ENCODE measurements at regions not wholly inside any gene's neighbourhood (a gene's known extent, or its start where the extent isn't known, plus 50 kb on each side); places are given as distances from the start of the nearest gene placed in this dataset.

- peak overlapping the region in 1 of 2 experiments; percentile 32 for H3K18ac ChIP-seq (ENCODE audit: low read depth in 1 of 2, low read length in 2 of 2)
- peaks cover 4% of the 10 kb centered on the region for H3K9me3 ChIP-seq (ENCODE audit: control insufficient read depth, low read length)
- 10% methylated on average over 7 of the region's 7 CpGs for WGBS
- H3K9ac ChIP-seq (ENCODE audit: low read length): no peak overlapping the region
- H2AFZ ChIP-seq (ENCODE audit: low read depth, low read length): no peak overlapping the region
- H4K91ac ChIP-seq (ENCODE audit: low read length): no peak overlapping the region
- H2BK5ac ChIP-seq (ENCODE audit: low read depth, low read length, poor library complexity, severe bottlenecking): no peak overlapping the region
- H3K23ac ChIP-seq (ENCODE audit: low read length in 2 of 2): no peak overlapping the region
- H3K4me2 ChIP-seq (ENCODE audit: low read length, poor library complexity, severe bottlenecking): no peak overlapping the region
- no peak overlapping the region for H3K4me3 ChIP-seq (ENCODE audit: insufficient read depth in 1 of 2, low read depth in 1 of 2, low read length in 2 of 2)
- H3K27me3 ChIP-seq (ENCODE audit: control insufficient read depth in 1 of 2, insufficient read depth in 1 of 2, low read length in 2 of 2): peaks cover 4 to 84% of the 10 kb centered on the region in 2 experiments
- H2BK15ac ChIP-seq (ENCODE audit: low read depth, poor library complexity, severe bottlenecking): no peak overlapping the region
- H3K79me1 ChIP-seq (replicated peaks; ENCODE audit: low read length, poor library complexity, severe bottlenecking): no peaks in the 10 kb centered on the region
- H2BK120ac ChIP-seq (ENCODE audit: low read depth, low read length): no peak overlapping the region
- no peaks in the 10 kb centered on the region for H3K36me3 ChIP-seq (ENCODE audit: control insufficient read depth in 1 of 2, insufficient read depth in 2 of 2, low read depth in 1 of 2, low read length in 2 of 2)
- peak; percentile 21 for DNase-seq
- no peak overlapping the region for H2AK5ac ChIP-seq (ENCODE audit: low read length, severe bottlenecking)
- H4K8ac ChIP-seq (ENCODE audit: low read length): no peak overlapping the region
- H3K14ac ChIP-seq (ENCODE audit: low read length in 2 of 2): no peak overlapping the region
- H2BK12ac ChIP-seq (ENCODE audit: low read length in 2 of 2): no peak overlapping the region
- no peak overlapping the region for H3K4ac ChIP-seq (ENCODE audit: low read depth in 1 of 2, low read length in 2 of 2)
- H3K4me1 ChIP-seq (ENCODE audit: control insufficient read depth, insufficient read depth, low read depth, low read length): no peaks in the 10 kb centered on the region
- no peak overlapping the region for H3K27ac ChIP-seq (ENCODE audit: low read length, poor library complexity, severe bottlenecking)
Measured at GRCh38 chr17:74011966-74012365, 191.5 kb upstream of the RPL38 start.

- Histone ChIP-seq H3K27ac (ENCODE audit: low read length, poor library complexity, severe bottlenecking) (no peak overlapping the region), H3K36me3 (ENCODE audit: control insufficient read depth in 1 of 2, insufficient read depth in 2 of 2, low read depth in 1 of 2, low read length in 2 of 2) (no peaks in the 10 kb centered on the region), H3K14ac (ENCODE audit: low read length in 2 of 2) (no peak overlapping the region), H2BK120ac (ENCODE audit: low read depth, low read length) (no peak overlapping the region), H3K18ac (ENCODE audit: low read depth in 1 of 2, low read length in 2 of 2) (no peak overlapping the region), H4K8ac (ENCODE audit: low read length) (no peak overlapping the region), H2BK15ac (ENCODE audit: low read depth, poor library complexity, severe bottlenecking) (no peak overlapping the region), H3K4me1 (ENCODE audit: control insufficient read depth, insufficient read depth, low read depth, low read length) (no peaks in the 10 kb centered on the region), H2AK5ac (ENCODE audit: low read length, severe bottlenecking) (no peak overlapping the region), H2AFZ (ENCODE audit: low read depth, low read length) (no peak overlapping the region), H3K79me1 (replicated peaks; ENCODE audit: low read length, poor library complexity, severe bottlenecking) (no peaks in the 10 kb centered on the region), H3K4ac (ENCODE audit: low read depth in 1 of 2, low read length in 2 of 2) (no peak overlapping the region), H3K4me3 (ENCODE audit: insufficient read depth in 1 of 2, low read depth in 1 of 2, low read length in 2 of 2) (no peak overlapping the region), H3K9ac (ENCODE audit: low read length) (no peak overlapping the region), H2BK5ac (ENCODE audit: low read depth, low read length, poor library complexity, severe bottlenecking) (no peak overlapping the region), H3K9me3 (ENCODE audit: control insufficient read depth, low read length) (peaks cover 4% of the 10 kb centered on the region), H3K4me2 (ENCODE audit: low read length, poor library complexity, severe bottlenecking) (no peak overlapping the region), H2BK12ac (ENCODE audit: low read length in 2 of 2) (no peak overlapping the region), H4K91ac (ENCODE audit: low read length) (no peak overlapping the region), H3K23ac (ENCODE audit: low read length in 2 of 2) (no peak overlapping the region), H3K27me3 (ENCODE audit: control insufficient read depth in 1 of 2, insufficient read depth in 1 of 2, low read length in 2 of 2) (peaks cover 4 to 89% of the 10 kb centered on the region in 2 experiments)
- no peak for DNase-seq
- WGBS: 11% methylated on average over 5 of the region's 6 CpGs
Measured at GRCh38 chr17:74012465-74012864, 191.0 kb upstream of the RPL38 start.

GRCh38 chr17:74015316-74015715, 188.2 kb upstream of the RPL38 start:
- Histone ChIP-seq H3K4me1 (ENCODE audit: control insufficient read depth, insufficient read depth, low read depth, low read length) (no peaks in the 10 kb centered on the region), H2BK5ac (ENCODE audit: low read depth, low read length, poor library complexity, severe bottlenecking) (no peak overlapping the region), H3K9me3 (ENCODE audit: control insufficient read depth, low read length) (peaks cover 4% of the 10 kb centered on the region), H3K4me2 (ENCODE audit: low read length, poor library complexity, severe bottlenecking) (no peak overlapping the region), H3K4me3 (ENCODE audit: insufficient read depth in 1 of 2, low read depth in 1 of 2, low read length in 2 of 2) (no peak overlapping the region), H2BK120ac (ENCODE audit: low read depth, low read length) (no peak overlapping the region), H3K27me3 (ENCODE audit: control insufficient read depth in 1 of 2, insufficient read depth in 1 of 2, low read length in 2 of 2) (peaks cover 4 to 83% of the 10 kb centered on the region in 2 experiments), H3K14ac (ENCODE audit: low read length in 2 of 2) (no peak overlapping the region), H3K36me3 (ENCODE audit: control insufficient read depth in 1 of 2, insufficient read depth in 2 of 2, low read depth in 1 of 2, low read length in 2 of 2) (no peaks in the 10 kb centered on the region), H3K27ac (ENCODE audit: low read length, poor library complexity, severe bottlenecking) (no peak overlapping the region), H2BK12ac (ENCODE audit: low read length in 2 of 2) (no peak overlapping the region), H2BK15ac (ENCODE audit: low read depth, poor library complexity, severe bottlenecking) (no peak overlapping the region), H3K23ac (ENCODE audit: low read length in 2 of 2) (no peak overlapping the region), H4K91ac (ENCODE audit: low read length) (no peak overlapping the region), H2AFZ (ENCODE audit: low read depth, low read length) (no peak overlapping the region), H3K4ac (ENCODE audit: low read depth in 1 of 2, low read length in 2 of 2) (no peak overlapping the region), H3K9ac (ENCODE audit: low read length) (no peak overlapping the region), H2AK5ac (ENCODE audit: low read length, severe bottlenecking) (no peak overlapping the region), H4K8ac (ENCODE audit: low read length) (no peak overlapping the region), H3K18ac (ENCODE audit: low read depth in 1 of 2, low read length in 2 of 2) (no peak overlapping the region), H3K79me1 (replicated peaks; ENCODE audit: low read length, poor library complexity, severe bottlenecking) (no peaks in the 10 kb centered on the region)
- DNase-seq: no peak
- 85% methylated on average over 5 of the region's 5 CpGs for WGBS

GRCh38 chr17:74015990-74016389, 187.5 kb upstream of the RPL38 start:
- Histone ChIP-seq H3K36me3 (ENCODE audit: control insufficient read depth in 1 of 2, insufficient read depth in 2 of 2, low read depth in 1 of 2, low read length in 2 of 2) (no peaks in the 10 kb centered on the region), H3K4me3 (ENCODE audit: insufficient read depth in 1 of 2, low read depth in 1 of 2, low read length in 2 of 2) (no peak overlapping the region), H2AFZ (ENCODE audit: low read depth, low read length) (no peak overlapping the region), H4K8ac (ENCODE audit: low read length) (no peak overlapping the region), H2BK5ac (ENCODE audit: low read depth, low read length, poor library complexity, severe bottlenecking) (no peak overlapping the region), H4K91ac (ENCODE audit: low read length) (no peak overlapping the region), H3K18ac (ENCODE audit: low read depth in 1 of 2, low read length in 2 of 2) (no peak overlapping the region), H3K4me1 (ENCODE audit: control insufficient read depth, insufficient read depth, low read depth, low read length) (no peaks in the 10 kb centered on the region), H3K23ac (ENCODE audit: low read length in 2 of 2) (no peak overlapping the region), H2BK120ac (ENCODE audit: low read depth, low read length) (no peak overlapping the region), H3K9ac (ENCODE audit: low read length) (no peak overlapping the region), H3K79me1 (replicated peaks; ENCODE audit: low read length, poor library complexity, severe bottlenecking) (no peaks in the 10 kb centered on the region), H3K27me3 (ENCODE audit: control insufficient read depth in 1 of 2, insufficient read depth in 1 of 2, low read length in 2 of 2) (peaks cover 4 to 87% of the 10 kb centered on the region in 2 experiments), H3K27ac (ENCODE audit: low read length, poor library complexity, severe bottlenecking) (no peak overlapping the region), H3K14ac (ENCODE audit: low read length in 2 of 2) (no peak overlapping the region), H3K9me3 (ENCODE audit: control insufficient read depth, low read length) (peaks cover 4% of the 10 kb centered on the region), H3K4me2 (ENCODE audit: low read length, poor library complexity, severe bottlenecking) (no peak overlapping the region), H3K4ac (ENCODE audit: low read depth in 1 of 2, low read length in 2 of 2) (no peak overlapping the region), H2BK15ac (ENCODE audit: low read depth, poor library complexity, severe bottlenecking) (no peak overlapping the region), H2AK5ac (ENCODE audit: low read length, severe bottlenecking) (no peak overlapping the region), H2BK12ac (ENCODE audit: low read length in 2 of 2) (no peak overlapping the region)
- 88% methylated on average over 11 of the region's 12 CpGs for WGBS
- DNase-seq: no peak

All from mesenchymal stem cell (in vitro differentiated cells and primary cell).